Body of pancreas (tissue), 4 donors: ENCODE measurements at regions not wholly inside any gene's neighbourhood (a gene's known extent, or its start where the extent isn't known, plus 50 kb on each side); places are given as distances from the start of the nearest gene placed in this dataset.

ENCODE experiments used
- ATAC-seq: fragments of 150-250 bp; one replicate; pipeline ENCODE4 v1.9.1; 2016
- DNase-seq, 4 donors: peaks; one replicate each; pipeline ENCODE4 v3.0.0-alpha.2; 2019
- H3K27ac ChIP-seq, 4 donors: fragments of 200-600 bp; sonication (generic); 1 replicate in 3 of 4; 2 replicates in 1 of 4; pipeline versions ENCODE4 v1.5.1 to v1.6.1; 2016 to 2019; ENCODE audit warnings: mild to moderate bottlenecking in 1 of 4, mixed read lengths in 1 of 4, moderate library complexity in 1 of 4
- H3K27me3 ChIP-seq, 2 donors: fragments of 200-600 bp; sonication (generic); one replicate each; pipeline ENCODE4 v1.6.0; 2016; ENCODE audit warnings: mild to moderate bottlenecking in 1 of 2
- H3K36me3 ChIP-seq, 2 donors: fragments of 200-600 bp; sonication (generic); replicated peaks in 1 of 2; 2 replicates each; pipeline ENCODE4 v1.5.1; 2016; ENCODE audit warnings: low read depth in 2 of 2; ENCODE audit not compliant: insufficient read depth in 1 of 2
- H3K4me1 ChIP-seq: fragments of 200-600 bp; sonication (generic); one replicate; pipeline ENCODE4 v1.6.0; 2016
- H3K4me3 ChIP-seq, 2 donors: fragments of 200-600 bp; sonication (generic); 1 replicate in 1 of 2; 2 replicates in 1 of 2; pipeline ENCODE4 v1.5.1; 2016 to 2019
- H3K9me3 ChIP-seq, 3 donors: fragments of 200-600 bp; sonication (generic); 1 replicate in 2 of 3; 2 replicates in 1 of 3; pipeline ENCODE4 v1.5.1; 2016
- POLR2A ChIP-seq, 3 donors: fragments of 450-650 bp; IDR thresholded peaks; one replicate each; pipeline ENCODE4 v1.6.1; 2016; ENCODE audit warnings: antibody characterized with exemption in 3 of 3, mild to moderate bottlenecking in 2 of 3
- WGBS, 2 donors: methylation state at CpG; one replicate each; pipeline ENCODE4 v1.1.5; 2017; 5-methylcytosine and 5-hydroxymethylcytosine counted together
- intact Hi-C: fragments of 100-400 bp; cut with DNase I; formaldehyde crosslinking; loops from one replicate; pipeline ENCODE4 v1.15.1; 2023
- TF ChIP-seq, protein P1 (sequence below), 7 experiments: fragments of 450-650 bp in 4 of 7; fragments of 200-600 bp in 3 of 7; sonication (generic) in 3 of 7; IDR thresholded peaks; one replicate each; pipeline ENCODE4 v1.5.1; 2016 to 2019; ENCODE audit warnings: antibody characterized with exemption in 7 of 7

DNA sequence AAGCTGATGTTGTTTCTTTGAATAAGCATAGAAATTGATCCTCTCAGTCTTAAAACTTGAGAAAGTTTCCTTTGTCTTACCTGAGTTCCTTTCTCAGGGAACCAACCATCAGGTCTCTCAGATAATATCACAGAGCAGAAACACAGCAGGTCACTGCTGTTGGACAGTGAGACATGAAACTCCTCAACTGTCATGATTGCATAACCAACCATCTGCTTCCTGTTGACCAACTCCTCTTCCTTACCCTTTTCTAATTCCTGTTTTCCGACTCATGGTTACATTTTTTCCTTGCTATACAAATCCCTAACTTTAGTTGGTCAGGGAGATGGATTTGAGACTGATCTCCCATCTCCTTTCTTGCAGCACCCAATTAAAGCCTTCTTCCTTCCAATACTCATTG lies 845.3 kb downstream of the FAM181B start:
- H3K36me3 ChIP-seq: no peaks in the 10 kb centered on the region
- H3K27ac ChIP-seq: no peak overlapping the region
- ATAC-seq (no peak), DNase-seq (no peak)
- intact Hi-C loops: no loop called here
- no peaks in the 10 kb centered on the region for H3K27me3 ChIP-seq
- TF ChIP-seq, protein P1, sequence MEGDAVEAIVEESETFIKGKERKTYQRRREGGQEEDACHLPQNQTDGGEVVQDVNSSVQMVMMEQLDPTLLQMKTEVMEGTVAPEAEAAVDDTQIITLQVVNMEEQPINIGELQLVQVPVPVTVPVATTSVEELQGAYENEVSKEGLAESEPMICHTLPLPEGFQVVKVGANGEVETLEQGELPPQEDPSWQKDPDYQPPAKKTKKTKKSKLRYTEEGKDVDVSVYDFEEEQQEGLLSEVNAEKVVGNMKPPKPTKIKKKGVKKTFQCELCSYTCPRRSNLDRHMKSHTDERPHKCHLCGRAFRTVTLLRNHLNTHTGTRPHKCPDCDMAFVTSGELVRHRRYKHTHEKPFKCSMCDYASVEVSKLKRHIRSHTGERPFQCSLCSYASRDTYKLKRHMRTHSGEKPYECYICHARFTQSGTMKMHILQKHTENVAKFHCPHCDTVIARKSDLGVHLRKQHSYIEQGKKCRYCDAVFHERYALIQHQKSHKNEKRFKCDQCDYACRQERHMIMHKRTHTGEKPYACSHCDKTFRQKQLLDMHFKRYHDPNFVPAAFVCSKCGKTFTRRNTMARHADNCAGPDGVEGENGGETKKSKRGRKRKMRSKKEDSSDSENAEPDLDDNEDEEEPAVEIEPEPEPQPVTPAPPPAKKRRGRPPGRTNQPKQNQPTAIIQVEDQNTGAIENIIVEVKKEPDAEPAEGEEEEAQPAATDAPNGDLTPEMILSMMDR (IDR thresholded peaks at IDR 0.05): no peak
- TF ChIP-seq POLR2A (IDR thresholded peaks at IDR 0.05): no peak
- no peak overlapping the region for H3K4me3 ChIP-seq
- no peaks in the 10 kb centered on the region for H3K4me1 ChIP-seq
- WGBS, 2 donors: 38 to 81% methylated on average over 1 of the region's 1 CpG
- no peaks in the 10 kb centered on the region for H3K9me3 ChIP-seq

DNA sequence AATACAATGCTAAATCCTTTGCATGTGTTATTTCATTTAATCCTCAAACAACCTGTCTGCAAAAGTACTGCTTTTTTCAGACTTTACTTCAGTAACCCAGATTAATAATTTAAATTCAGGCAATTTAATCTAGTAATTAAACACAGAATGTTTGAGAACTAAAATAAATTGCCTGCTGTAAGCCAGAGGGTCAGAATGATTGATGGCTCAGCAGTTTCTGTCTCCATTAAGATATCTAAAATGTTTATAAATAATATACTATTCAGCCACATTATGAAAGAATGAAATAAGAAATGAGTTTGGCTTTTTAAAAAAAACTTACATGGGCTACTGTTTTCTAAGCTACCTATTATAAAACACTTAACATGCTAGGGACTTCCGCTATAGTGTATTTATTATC lies 846.0 kb downstream of the FAM181B start:
- no peaks in the 10 kb centered on the region for H3K36me3 ChIP-seq
- no peaks in the 10 kb centered on the region for H3K27me3 ChIP-seq
- DNase-seq (no peak), ATAC-seq (no peak)
- no peaks in the 10 kb centered on the region for H3K9me3 ChIP-seq
- no peaks in the 10 kb centered on the region for H3K4me1 ChIP-seq
- no peak for TF ChIP-seq POLR2A (IDR thresholded peaks at IDR 0.05)
- TF ChIP-seq, protein P1 (IDR thresholded peaks at IDR 0.05): no peak
- H3K4me3 ChIP-seq: no peak overlapping the region
- H3K27ac ChIP-seq: no peak overlapping the region
- intact Hi-C loops: no loop called here
- WGBS, 2 donors: 93 to 100% methylated on average over 1 of the region's 1 CpG

DNA sequence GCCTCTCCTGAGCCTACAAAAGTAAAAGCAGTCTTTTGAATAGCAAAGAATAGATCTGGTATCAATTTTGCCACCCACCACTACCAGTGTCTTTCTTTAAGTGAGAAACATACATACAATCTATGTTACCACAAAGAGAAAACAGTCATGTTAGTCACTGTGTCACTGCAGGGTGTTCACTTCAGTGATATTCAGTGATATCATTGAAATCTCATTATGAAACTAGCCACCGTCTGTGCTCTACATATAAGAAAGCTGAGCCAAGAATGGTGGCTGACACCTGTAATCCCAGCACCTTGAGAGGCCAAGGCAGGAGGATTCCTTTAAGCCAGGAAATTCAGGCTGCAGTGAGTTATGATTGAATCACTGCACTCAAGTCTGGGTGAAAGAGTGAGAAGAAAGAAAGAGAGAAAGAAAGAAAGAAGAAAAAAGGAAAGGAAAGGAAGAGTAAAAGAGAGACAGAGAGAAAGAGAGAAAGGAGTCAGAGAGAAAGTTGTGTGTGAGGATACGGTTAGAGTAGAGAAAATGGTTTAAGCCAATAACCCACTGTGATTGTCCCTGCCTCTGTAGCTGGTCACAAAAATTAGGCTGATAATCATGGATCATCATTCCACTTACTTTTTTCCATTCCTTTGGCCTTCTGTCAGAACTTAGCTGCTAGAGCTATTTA lies 847.1 kb downstream of the FAM181B start:
- TF ChIP-seq POLR2A (IDR thresholded peaks at IDR 0.05): no peak
- TF ChIP-seq, protein P1 (IDR thresholded peaks at IDR 0.05): no peak
- Histone ChIP-seq H3K27me3 (no peaks in the 10 kb centered on the region), H3K4me1 (no peaks in the 10 kb centered on the region), H3K36me3 (no peaks in the 10 kb centered on the region), H3K9me3 (no peaks in the 10 kb centered on the region), H3K27ac (no peak overlapping the region), H3K4me3 (no peak overlapping the region)
- no peak for DNase-seq
- intact Hi-C loops: no loop called here
- WGBS, 2 donors: 51 to 54% methylated on average over 2 of the region's 2 CpGs
- ATAC-seq: no peak

DNA sequence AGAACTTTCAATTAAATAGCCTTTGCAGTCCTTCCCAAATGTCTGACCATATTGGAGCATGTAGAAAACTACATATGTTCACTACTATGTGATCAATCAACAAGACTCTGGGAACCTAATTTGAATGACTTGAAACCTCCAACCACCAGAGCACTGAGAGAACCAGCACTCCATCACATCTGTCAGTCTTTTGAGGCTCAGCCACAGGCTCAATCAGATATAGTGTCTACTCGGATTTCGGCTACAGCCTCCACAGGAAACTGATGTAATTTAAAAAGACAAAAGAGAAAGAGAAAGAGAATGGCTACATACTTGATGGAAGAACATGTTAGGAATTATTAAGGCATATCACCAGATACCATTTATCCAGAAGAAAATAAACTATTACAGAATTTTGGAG lies 859.0 kb downstream of the FAM181B start:
- no peak for TF ChIP-seq POLR2A (IDR thresholded peaks at IDR 0.05)
- TF ChIP-seq, protein P1 (IDR thresholded peaks at IDR 0.05): no peak
- Histone ChIP-seq H3K9me3 (no peaks in the 10 kb centered on the region), H3K4me3 (no peak overlapping the region), H3K36me3 (no peaks in the 10 kb centered on the region), H3K27ac (no peak overlapping the region), H3K27me3 (no peaks in the 10 kb centered on the region), H3K4me1 (no peaks in the 10 kb centered on the region)
- intact Hi-C loops: no loop called here
- DNase-seq (no peak), ATAC-seq (no peak)
- WGBS, 2 donors: 9 to 33% methylated on average over 2 of the region's 2 CpGs

DNA sequence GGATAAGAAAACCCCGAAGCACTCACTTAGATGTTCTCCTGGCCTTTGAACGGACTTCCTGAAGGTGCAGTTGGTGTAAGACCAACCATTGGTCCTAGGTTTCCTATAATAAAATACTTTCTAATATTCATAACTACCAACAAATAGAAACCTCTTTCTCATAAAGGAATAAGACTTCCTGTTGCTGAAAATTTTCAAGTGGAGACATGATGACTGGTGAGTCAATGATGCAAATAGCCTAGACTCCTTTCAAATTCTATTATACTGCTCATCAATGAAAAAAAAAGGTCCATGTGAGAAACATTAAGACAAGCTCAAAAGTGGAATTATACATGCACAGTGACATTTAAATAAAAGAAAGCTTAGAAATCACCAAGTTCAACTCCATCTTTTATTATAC lies 862.8 kb downstream of the FAM181B start:
- H3K9me3 ChIP-seq: no peaks in the 10 kb centered on the region
- intact Hi-C loops: no loop called here
- no peak for ATAC-seq
- no peak overlapping the region for H3K4me3 ChIP-seq
- no peak overlapping the region for H3K27ac ChIP-seq
- TF ChIP-seq, protein P1 (IDR thresholded peaks at IDR 0.05): no peak
- no peak for TF ChIP-seq POLR2A (IDR thresholded peaks at IDR 0.05)
- no peaks in the 10 kb centered on the region for H3K36me3 ChIP-seq
- no peaks in the 10 kb centered on the region for H3K27me3 ChIP-seq
- no peak for DNase-seq
- WGBS, 2 donors: 33 to 41% methylated on average over 2 of the region's 2 CpGs
- no peaks in the 10 kb centered on the region for H3K4me1 ChIP-seq
